ENCODE measurements at regions not wholly inside any gene's neighbourhood (a gene's known extent, or its start where the extent isn't known, plus 50 kb on each side); places are given as distances from the start of the nearest gene placed in this dataset.

DNA sequence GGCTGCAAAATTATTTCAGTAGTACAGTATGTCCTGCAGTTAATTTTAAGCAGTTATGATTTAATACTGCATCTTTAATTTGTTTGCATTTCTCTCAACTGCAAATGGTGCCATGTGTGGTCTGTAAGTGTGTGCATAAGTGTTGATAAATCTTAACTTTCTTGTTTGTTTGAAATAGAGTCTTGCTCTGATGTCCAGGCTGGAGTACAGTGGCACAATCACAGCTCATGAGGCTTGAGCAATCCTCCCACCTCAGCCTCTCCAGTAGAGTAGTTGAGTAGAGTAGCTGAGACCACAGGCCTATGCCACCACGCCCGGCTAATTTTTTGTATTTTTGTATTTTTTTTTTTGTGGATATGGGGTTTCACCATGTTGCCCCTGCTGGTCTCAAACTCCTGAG, 322.5 kb upstream of the NR3C2 start:
- TF ChIP-seq POLR2A (IDR thresholded peaks at IDR 0.05) (no peak), CTCF (IDR thresholded peaks at IDR 0.05) (no peak)
